NCI-H2196 (cell line): ENCODE measurements at regions not wholly inside any gene's neighbourhood (a gene's known extent, or its start where the extent isn't known, plus 50 kb on each side); places are given as distances from the start of the nearest gene placed in this dataset.

Experiments used
- DNase-seq: peaks from one replicate; lab custom pipeline; 2025; ENCODE audit not compliant: unreplicated experiment; lab: John Stamatoyannopoulos, UW

DNA sequence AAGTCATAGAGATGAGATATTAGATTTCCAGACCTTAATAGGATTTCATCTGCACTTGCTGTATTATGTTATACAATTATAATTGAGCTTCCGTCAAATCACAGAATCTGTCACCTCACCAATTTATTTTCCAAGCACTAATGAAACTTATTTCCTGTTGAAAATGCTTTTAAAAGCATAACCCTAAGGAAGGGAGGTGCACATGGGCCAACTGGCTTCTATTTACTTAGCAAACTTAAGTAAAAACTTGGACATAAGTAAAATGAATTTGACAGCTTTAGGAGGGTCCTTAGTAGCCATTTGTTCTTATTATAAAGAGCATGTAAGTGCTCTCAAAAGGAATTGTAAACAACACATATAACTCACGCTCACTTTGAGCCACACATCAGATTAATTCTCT, 462.2 kb upstream of the TMPO start:
- no peak for DNase-seq

DNA sequence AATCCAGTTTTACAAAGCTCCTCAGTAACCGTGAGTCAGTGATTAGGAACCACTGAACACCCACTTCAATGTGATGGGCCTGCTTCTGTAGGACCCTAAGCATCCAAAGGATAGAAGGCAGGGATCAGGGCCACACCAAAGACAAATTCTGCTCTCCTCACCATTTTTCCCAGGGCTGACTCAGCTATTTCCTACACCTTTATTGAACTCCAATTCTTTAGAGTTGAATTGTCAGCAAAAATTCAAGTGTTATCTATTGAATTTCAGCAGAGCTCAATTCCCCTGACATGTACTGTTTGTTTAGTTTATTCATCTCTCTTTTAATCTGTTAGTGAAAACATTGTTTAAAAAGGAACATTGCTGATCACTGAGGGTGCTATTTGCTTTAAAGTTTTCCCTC, 457.7 kb upstream of the TMPO start:
- no peak for DNase-seq

DNA sequence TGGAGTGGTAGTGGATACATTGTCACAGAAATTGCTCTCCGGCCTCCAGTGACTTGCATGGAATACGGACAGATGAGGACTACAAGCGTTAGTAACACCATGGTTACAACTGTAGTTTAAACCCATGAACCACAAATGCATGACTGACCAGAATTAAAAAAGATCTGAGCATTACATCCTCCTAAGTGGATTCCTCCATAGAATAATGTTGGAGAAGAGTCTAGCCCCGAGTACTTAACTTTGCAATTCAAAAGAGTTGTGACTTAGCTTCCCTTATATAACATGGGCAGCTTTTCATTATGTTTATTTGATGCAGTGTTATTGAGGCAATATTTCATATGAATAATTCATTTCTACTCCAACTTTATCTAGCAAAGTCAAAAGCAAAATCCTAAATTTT, 457.2 kb upstream of the TMPO start:
- no peak for DNase-seq

DNA sequence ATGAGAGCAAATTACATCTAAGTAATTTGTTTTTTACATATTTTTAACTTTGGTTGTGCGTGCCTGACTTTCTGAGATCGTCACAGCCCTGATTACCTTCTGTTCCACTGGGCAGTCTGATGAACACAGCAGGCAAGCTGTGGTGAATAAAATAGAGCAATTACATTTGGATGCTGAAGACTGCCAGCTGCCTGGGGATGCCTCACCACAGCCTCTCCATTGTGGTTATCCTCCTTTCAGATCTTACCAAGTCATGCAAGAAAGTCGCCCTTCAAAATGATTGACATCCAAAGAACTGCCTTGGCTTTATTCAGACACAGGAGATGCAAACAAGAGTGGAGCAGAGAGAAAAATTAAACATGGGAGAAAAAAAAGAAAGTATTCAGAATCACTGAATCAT, 456.6 kb upstream of the TMPO start:
- DNase-seq = no peak

DNA sequence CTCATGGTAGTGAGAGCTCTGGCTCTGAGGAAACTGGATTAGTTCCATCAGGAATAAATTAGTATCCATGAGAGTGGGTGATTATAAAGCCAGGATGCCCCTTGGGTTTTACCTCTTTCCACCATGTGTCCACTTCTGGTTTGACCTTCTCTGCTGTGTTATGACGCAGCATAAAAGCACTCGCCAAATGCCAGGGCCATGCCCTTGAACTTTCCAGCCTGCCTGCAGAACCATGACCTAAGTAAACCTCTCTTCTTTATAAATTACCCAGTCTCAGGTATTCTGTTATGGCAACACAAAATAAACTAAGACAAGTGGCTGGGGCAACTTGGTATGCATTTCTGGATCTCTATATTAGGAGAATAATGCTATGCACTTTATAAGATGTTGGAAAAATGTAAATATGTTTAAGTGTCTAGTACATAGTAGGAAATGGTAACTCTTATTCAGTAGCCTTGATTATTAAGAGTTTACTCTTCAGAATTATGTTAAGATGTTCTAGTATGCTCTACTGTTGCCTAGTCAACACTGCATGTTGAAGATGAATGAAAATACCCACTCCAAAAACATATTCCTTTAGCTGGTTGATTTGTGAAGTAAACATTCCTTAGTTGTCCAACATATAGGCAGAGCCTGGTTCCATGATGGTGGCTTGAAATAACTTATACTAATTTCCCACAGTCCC, 455.6 kb upstream of the TMPO start:
- no peak for DNase-seq

DNA sequence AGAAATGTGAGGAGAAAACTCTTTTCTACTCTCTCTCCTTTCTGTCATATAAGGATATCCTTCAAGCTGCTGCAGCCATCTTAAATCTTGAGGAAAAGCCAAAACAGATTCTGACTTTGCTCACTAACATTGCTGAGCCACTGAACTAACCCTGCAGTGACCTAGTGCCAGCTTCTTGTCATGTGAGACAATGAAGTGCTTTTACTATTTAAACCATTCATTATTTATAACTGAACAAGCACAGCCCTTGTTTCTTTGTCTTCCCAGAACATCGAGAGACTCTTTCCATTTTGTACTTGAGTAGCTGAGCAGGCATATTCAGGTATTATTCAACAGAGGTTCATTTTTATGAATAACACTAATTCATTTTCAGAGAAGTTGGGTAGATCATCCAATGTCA, 455.0 kb upstream of the TMPO start:
- no peak for DNase-seq

GRCh38 chr12:98062464-98063245, 452.7 kb upstream of the TMPO start:
- no peak for DNase-seq

DNA sequence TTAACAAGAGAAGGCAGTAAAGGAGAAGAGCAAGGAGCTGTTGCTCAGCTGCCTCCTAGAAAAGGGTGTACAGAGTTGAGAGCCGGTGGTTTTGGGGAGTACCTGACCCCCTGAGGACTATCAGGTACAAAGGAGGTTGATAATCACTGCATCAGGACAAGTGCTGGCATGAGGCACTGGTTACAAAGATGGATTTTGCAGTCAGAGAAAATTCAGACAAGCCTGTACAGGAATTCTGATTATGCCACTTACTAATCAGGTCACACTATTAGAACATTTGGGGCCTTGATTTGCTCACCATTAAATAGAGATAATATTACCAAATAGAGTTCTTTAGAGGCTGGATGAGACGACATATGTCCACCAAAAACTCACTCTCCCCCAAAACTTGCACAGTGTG, 450.9 kb upstream of the TMPO start:
- no peak for DNase-seq

DNA sequence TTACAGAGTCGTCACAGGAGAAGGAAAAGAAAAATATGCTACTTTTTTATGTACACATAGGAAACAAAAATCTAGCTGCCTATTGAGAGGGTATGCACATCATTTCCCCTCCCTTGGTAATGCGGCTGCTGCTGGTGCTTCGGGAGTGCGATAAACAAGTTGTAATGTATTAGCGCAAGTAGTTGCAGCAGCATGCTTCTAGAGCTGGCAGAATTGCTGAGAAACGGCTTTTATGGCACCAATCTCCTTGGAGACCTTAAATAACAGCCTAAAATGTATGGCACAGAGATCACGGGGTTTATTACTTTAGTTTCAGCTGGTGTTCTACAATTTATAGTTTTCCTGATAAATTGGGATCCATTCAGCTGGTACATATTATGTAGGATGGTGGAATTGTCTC, 447.6 kb upstream of the TMPO start:
- no peak for DNase-seq

DNA sequence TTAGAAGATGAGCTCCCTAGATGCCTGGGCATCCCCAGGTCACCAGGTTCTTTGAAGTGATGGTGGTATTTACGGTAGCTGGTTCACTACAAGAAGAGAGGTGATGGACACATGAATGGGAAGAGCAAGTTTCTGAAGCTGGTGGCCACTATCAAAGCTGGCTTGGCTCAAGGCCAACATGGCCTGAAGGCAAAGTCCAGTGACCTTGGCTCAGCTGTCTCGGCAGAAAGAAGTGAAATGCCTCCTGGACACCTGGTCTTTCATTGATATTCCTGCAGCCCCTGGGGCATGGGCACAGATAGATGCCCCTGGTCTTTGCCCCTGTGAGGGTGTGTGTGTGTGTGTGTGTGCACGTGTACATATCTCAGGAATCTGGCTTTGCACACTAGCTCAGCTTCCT, 441.8 kb upstream of the TMPO start:
- DNase-seq = no peak

DNA sequence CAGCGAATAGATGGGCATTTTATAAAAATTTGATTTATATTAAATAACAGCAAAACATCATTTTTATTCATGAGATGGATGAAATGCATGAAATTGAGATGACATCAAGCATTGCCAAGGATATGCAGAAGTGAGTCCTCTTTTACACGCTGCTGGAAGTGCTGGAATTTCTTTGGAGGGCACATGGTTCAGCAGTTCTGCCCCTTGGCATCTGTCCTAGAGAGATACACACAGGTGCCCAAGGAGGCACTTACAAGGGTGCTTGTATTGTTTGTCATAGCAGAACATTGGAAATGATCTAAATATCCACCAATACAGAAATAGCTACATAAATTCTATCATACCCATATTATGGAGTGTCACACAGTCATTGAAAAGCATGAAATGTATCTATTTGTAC, 441.1 kb upstream of the TMPO start:
- no peak for DNase-seq

DNA sequence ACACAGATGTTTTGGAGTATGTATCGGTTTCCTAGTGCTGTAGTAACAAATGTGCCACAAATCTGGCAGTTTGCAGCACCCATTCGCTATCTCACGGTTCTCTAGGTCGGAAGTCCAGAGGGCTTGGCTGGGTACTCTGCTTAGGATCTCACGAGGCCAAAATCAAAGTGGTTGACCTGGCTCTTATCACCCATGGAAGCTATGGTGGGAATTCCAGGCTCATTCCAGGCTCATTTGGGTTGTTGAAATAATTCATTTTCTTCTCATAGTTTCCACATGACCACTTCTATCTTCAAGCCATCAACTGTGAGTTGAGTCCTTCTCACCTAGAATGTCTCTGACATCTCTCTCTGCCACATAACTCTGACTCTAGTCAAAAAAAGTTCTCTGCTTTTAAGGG, 431.0 kb upstream of the TMPO start:
- DNase-seq = no peak

GRCh38 chr12:98085046-98085755, 430.2 kb upstream of the TMPO start:
- DNase-seq = no peak

DNA sequence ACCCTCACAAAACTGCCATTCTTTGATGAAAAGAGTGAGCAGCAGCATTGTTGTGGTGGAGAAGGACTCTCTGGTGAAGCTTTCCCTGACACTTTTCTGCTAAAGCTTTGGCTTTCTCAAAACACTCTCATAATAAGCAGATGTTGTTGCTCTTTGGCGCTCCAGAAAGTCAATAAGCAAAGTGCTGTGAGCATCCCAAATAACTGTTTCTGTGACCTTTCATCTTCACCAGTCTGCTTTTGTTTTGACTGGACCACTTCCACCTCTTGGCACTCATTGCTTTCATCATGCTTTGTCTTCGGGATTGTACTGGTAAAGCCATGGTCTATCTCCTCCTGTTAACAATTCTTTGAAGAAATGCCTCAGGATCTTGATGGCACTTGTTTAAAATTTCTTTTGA, 424.7 kb upstream of the TMPO start:
- DNase-seq = no peak

GRCh38 chr12:98096436-98096835, 419.0 kb upstream of the TMPO start:
- no peak for DNase-seq

GRCh38 chr12:98106031-98106683, 409.2 kb upstream of the TMPO start:
- DNase-seq = no peak

- DNase-seq = no peak
Measured at GRCh38 chr12:98109266-98109665, 406.1 kb upstream of the TMPO start.

DNA sequence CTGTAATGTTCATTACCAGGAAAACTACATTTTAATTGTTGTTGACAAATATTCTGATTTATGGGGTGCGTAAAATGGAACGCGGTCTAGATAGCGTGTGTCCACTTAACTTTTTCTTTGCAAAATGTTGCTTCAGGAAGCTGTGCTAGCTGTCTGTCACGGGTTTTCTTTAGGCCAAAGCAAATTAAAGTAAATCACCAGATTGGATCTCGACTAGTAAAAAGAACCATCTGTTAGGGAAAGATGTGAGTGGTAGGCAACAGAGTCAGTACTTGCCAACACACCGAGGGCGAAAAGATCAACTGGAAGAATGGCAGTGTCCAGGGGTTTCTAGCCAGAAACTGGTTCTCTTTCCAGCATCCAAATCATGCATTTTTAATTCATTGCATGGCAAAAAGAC, 404.9 kb upstream of the TMPO start:
- DNase-seq = no peak

DNA sequence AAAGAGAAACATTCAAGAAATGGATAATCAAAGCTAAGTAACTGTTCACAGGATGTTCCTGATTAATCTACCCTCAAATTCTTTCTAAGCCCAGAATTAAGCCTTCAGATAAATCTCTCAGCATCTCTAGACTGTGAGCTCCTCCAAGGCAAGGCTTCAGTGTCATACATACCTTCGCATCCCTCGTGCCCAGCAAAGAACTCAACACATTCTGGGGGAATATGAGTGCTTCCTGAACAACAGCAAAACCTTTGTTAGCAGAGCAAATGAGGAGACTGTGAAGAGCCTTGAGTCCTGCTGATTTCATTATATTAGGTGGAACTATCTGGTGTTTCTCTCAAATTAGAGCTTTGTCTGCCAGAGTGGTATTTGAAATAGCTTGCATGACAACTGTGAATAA, 401.8 kb upstream of the TMPO start:
- DNase-seq = no peak

GRCh38 chr12:98121963-98122362, 393.4 kb upstream of the TMPO start:
- DNase-seq = no peak

GRCh38 chr12:98123021-98123461, 392.3 kb upstream of the TMPO start:
- DNase-seq = no peak
